Motor neuron (in vitro differentiated cells): ENCODE measurements at regions not wholly inside any gene's neighbourhood (a gene's known extent, or its start where the extent isn't known, plus 50 kb on each side); places are given as distances from the start of the nearest gene placed in this dataset.

Experiments
- ATAC-seq, 8 experiments: fragments of 200-7000 bp; cut with Tn5 transposase; replicated peaks in 6 of 8; 2 replicates each; pipeline ENCODE4 v1.8.0; 2021; ENCODE audit warnings: mild to moderate bottlenecking in 8 of 8, moderate library complexity in 8 of 8
- H3K27ac ChIP-seq, 2 donors: fragments of 250-450 bp; sonication (Bioruptor Pico); 2 replicates each; pipeline ENCODE4 v1.9.0; 2021; ENCODE audit warnings: antibody characterized with exemption in 2 of 2, mild to moderate bottlenecking in 2 of 2, moderate library complexity in 1 of 2
- H3K4me1 ChIP-seq, 2 donors: fragments of 250-450 bp; sonication (Bioruptor Pico); replicated peaks in 1 of 2; 2 replicates each; pipeline ENCODE4 v1.6.1; 2021; ENCODE audit warnings: antibody characterized with exemption in 2 of 2, mild to moderate bottlenecking in 2 of 2, moderate library complexity in 1 of 2
- H3K4me3 ChIP-seq, 5 donors: fragments of 250-450 bp; sonication (Bioruptor Pico); 2 replicates each; pipeline ENCODE4 v1.9.0; 2021; ENCODE audit warnings: antibody characterized with exemption in 5 of 5, mild to moderate bottlenecking in 5 of 5, moderate library complexity in 4 of 5
- WGBS, 10 experiments: fragments of 450-650 bp; shearing (Covaris generic); methylation state at CpG; one replicate each; pipeline ENCODE4 v1.0.0; 2022; 5-methylcytosine and 5-hydroxymethylcytosine counted together
- in situ Hi-C, 9 experiments: fragments of 400-800 bp; cut with MboI; loops; one replicate each; pipeline ENCODE4 v1.15.0; 2021; ENCODE audit warnings: low sequenced_read_pairs in 9 of 9, low pct_unique_long_range_greater_than_20kb in 2 of 9; ENCODE audit not compliant: unreplicated experiment in 9 of 9

GRCh38 chr2:200254773-200255172 is 51.7 kb upstream of the SPATS2L start:
- 89 to 100% (median 100%) methylated on average over 1 to 3 of the region's 4 CpGs; no CpG with 5 or more reads in 7 of the 10 experiments for WGBS, 10 experiments
- Histone ChIP-seq H3K27ac (no peak overlapping the region), H3K4me3 (no peak overlapping the region), H3K4me1 (no peaks in the 10 kb centered on the region)
- in situ Hi-C loops = no loop called here
- no peak for ATAC-seq

GRCh38 chr2:200255549-200255948 is 50.9 kb upstream of the SPATS2L start:
- Histone ChIP-seq H3K4me3 (no peak overlapping the region), H3K27ac (no peak overlapping the region), H3K4me1 (no peaks in the 10 kb centered on the region)
- 43 to 100% (median 90%) methylated on average over 1 to 3 of the region's 3 CpGs; no CpG with 5 or more reads in 1 of the 10 experiments for WGBS, 10 experiments
- ATAC-seq = no peak
- in situ Hi-C loops = no loop called here
